GOT3 (cell line): ENCODE measurements at regions not wholly inside any gene's neighbourhood (a gene's known extent, or its start where the extent isn't known, plus 50 kb on each side); places are given as distances from the start of the nearest gene placed in this dataset.

Experiments used
- DNase-seq: peaks from one replicate; lab custom pipeline; 2025; ENCODE audit warnings: mixed read lengths; lab: John Stamatoyannopoulos, UW

DNA sequence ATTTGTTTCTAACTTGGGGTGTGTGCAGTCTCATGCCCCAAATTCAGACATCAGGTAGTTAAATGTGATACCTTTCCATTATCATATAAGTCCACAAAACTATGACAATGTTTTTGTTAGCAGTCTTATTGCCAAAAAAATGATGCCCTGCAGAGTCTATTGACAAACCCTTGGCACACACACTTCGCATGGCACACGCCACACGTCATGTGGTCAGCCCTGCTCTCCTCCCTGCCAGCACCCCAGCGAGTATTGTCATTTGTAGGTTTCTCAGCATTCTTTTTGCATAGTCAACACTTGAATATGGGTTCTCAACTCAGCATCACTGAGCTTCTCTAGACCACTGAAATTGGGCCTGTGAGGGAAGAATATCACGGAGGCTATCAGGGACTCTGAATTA lies 356.0 kb downstream of the INHBA start:
- no peak for DNase-seq

DNA sequence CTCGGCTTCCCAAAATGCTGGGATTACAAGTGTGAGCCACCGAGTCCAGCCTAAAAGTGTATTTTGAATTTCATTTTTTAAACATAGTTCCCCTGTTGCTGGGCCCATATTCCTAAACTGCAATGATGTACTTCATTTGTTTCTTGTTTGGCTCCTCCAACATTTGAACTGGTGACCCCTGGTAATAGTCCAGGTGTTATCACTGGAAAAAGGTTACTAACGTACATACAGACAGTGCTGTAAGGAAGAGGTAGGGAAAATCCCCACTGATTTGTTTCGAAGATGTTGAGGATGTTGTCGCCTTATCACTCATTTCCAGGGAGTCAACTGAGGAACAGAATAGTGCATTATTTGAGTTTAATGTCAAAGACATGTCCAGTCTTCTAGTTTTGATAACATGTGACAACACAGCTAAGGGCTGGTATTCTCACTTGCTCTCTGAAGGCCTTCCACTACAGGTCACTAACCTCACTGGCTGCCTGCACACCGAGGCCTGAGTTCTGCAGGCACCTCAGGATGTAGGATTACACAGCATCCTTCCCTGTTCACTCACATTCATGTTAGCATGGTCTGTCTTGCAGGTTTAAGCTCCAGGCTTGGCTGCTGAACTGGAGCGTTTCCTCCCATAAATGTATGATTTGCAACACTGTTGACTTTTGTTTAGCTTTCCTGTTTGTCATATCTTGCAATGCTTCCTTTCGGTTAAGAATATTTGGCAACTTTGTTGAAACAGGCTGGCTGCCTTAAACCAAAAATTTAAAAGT lies 362.8 kb downstream of the INHBA start:
- no peak for DNase-seq

DNA sequence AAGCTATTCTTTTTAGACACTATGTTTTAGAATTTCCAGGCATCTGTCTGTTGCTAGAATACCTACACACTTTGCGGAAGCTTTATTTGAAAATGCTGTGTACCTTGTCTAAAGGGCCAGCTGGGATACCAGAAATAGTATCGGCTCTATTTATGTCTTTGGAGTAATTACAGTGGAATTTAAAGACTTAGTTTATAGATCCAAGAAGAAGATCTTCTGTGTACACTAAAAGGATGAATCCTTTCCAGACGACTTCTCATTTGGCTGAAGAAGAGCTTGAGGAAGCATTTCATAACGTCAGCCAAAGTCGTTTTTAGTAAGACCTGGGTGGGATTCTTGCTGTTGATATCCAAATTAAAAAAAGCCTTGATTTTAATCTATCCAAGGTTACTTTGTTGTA lies 365.9 kb downstream of the INHBA start:
- no peak for DNase-seq

DNA sequence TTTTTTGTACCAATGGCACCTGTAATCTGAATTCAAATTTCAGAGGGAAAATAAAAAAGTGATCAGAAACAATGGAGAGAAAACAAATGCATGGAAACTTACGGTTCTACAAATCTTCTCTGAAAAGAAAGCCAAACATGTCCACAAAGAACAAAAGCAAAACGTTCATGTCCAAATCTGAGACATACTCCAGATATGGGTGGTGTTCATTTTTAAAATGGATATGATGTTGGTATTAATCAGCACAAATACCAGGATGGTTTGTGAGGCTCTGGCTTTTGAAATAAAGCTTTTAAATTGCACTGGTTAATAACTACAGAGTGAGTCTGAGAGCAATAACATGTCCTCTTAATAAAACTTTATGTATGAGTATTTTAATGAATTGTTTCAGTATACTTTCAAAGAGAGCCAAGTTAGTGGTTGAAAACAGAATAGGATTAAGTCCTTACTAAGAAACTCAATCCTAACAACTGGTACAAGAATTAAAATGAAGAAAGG lies 366.4 kb downstream of the INHBA start:
- DNase-seq: no peak

DNA sequence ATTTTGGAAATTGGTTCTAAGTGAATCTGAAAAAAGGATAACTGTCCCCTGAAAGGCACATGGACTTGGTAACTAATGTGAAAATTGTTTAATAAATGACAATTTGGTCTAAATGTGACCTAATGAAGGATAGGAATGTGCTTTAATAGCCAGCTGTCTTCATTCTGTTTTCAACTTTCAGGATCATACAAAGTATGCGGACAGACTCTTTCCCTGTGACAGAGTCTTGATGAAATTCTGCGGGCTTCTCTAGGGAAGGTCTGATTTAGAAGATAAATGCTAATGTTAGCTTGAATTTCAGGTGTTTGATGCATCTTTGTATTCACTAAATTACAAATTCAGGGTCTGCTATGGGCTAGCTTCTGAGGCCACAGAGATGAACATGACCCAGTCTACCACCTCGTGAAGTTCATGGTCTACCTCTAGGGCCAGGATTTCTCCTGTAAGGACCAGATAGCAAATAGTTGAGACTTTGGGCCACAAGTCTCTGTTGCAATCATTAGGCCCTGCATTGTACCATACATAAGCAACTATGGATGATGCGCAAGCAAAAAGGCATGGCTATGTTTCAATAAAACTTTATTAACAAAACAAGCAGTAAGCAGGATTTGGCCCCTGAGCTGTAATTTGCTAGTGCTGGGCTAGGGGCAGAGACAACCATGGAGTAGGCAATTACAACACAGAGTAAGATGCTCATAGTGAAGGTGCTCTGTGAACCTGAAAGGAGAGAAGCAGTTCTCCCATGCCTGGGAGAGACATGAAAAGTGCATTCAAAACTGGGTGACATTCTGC lies 368.6 kb downstream of the INHBA start:
- no peak for DNase-seq

DNA sequence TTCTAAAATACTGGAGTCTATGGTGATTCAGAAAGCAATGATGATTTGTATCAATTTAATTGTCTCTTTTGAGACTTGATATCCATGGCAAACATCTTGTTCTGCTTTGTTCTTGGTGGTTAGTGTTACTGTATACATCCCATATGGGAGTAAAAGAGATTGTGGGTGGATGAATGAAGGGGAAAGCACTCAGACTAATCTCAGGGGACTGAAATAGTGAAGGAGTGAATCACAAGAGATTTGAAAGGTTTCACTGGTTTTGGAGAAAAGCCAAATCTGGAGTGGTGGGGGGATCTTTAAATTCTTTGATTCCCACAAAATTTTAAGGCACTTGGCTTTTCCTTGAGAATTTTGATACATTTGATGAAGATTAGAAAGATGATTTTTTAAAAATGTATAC lies 369.4 kb downstream of the INHBA start:
- no peak for DNase-seq

DNA sequence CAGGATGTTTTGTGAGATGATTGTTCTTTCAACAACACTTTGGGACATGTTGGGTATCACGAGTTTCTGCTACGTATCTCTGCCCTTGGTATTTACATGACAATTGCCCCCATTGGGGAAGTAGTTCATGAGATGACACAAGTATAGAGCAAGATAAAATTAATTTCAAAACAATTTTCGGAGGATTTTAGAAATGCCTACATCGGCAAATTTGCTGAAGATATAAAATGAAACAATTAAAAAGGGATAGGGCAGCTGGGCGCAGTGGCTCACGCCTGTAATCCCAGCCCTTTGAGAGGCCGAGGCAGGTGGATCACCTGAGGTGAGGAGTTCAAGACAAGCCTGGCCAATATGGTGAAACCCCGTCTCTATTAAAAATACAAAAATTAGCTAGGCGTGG lies 371.7 kb downstream of the INHBA start:
- no peak for DNase-seq

DNA sequence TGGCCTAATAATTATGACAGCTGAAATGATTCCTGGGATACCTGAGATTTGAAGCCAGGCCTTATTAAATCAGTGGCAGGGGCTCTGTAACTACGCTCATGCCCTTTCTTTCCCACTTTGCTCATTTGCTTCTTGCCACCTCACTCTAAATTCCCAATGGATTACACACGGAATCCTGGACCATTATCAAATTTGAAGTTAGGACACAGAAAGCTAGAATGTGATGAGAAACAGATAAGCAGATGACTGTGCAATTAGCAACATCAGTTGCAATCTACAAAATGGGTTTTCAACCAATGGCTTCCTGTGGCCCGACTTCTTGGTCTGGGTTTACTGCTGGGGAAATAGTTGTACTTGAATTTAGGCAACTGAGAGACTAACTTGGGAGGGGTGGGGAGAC lies 374.3 kb downstream of the INHBA start:
- DNase-seq: no peak

DNA sequence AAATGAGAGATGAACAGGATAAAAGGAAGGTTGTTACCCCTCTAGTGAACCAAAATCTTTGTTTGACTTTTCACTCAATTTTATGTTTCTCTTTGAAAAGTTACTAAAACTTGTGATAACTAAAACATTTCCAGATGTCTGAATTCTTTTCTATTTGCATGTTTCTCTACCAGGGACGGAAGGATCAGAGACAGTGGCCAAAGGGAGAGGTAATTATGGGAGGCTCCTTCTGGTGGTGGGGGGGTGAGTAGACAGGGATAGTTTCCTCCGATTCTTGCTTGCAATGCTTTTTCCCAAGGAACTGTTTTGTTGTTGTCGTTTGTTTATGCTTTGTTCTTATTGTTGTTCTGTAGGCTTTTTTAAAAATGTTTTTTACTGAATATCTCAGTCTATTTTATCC lies 374.8 kb downstream of the INHBA start:
- DNase-seq: no peak

DNA sequence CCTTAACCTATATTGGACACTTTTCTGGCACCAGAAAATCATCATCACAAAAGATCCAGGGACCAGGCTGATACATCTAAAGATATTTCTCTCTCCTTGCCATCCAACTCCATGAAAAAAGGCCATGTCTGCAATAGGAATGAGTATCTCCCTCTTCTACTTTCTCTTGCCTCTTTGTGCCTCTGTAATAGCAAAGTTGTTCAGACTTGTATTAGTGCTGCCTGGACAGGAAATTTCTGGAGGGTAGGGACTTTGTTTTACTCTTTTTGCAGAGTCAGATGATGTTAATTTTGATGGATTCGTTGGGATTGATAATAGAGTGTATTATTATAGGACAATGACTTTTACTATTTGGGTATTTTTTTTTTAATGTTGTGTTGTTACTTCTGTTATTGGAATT lies 376.3 kb downstream of the INHBA start:
- DNase-seq: no peak

DNA sequence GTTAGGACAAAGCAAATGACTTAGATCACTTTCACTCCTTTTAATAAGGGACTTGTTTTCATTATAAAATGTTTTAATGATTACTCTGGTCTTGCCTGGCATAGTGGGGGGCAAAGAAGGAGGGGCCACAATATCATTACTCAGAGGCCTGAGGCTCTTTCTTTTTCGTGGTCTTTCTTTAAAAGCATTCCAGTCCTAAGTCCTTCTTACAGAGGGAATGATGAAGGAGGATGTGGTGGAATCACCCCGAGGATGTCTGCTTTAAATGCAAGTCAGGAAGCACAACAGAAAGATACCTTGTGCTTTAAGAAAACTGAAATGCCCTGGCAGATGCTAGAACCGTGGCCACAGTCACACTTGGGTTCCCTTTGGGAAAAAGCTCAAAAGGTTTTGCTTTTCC lies 379.1 kb downstream of the INHBA start:
- no peak for DNase-seq

DNA sequence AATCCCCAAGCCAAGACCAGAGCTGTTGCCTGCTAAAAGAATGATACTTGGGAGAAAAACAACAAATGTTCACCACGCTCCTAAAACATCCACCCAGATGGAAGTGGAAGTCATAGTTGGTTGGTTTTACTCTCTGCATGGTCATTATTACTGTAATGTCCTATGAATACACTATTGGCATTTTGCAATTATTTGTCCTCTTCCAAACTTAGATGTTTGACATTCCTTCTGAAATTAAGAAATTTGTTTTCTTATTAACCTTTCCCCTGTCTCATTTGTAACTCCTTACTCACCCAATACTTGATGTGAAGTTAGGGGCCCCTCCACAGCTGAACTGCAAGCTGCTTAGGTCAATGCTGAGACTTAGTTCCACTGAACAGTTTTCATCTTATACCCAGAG lies 383.3 kb downstream of the INHBA start:
- DNase-seq: no peak

DNA sequence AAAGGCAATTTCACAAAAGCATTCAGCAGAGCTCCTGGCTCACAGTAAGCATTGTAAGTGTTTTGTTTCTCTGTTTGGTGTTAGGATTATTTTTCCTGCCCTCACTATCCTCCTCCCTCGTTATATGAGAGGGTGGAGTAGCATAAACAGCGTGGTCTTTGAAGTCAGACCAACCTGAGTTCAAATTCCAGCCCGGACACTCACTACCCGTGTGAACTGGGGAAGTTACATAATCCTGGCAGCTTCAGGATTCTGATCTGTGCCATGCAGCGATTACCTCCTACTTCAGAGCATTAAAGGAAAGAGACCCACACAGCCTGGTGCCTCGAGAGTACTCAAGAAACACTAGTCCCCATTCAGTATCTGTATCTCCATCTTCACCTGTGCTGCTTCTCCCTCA lies 386.5 kb downstream of the INHBA start:
- no peak for DNase-seq

DNA sequence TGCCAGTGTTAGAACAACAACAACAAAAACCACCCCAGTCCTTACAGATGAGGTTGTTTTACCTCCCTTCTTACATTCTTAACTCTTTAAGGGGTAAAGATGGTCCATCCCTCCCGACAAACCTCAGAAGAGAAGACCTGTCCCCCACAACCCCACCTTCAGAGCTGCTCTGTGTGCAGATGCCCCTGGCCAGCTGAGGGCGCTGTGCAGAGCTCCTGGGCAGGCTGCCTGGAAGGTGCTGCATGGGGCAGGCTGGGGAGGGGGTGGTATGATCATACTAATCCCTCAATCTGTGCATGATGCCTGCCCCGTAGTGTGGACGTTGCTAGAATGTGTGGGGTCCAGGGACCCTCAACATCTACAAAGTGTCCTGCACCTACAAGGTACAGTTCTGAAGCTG lies 387.1 kb downstream of the INHBA start:
- no peak for DNase-seq

DNA sequence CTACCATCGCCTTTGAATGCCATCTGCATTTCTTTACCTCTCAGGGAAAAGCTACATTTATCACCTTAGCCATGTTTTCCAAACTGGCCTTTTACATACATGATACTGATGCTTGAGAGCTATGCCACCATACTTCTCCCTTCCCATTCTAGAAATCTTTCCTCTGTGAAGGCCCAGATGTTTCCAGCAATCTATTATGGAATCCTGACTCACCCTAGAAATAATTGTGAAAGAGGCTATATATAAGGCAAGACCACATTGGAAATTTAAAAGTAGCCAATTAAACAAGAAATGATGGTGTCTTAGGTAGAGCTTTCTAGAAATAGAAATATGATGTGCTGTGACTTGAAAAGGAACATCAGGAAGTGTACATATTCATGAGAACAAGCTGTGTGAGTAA lies 389.7 kb downstream of the INHBA start:
- no peak for DNase-seq

DNA sequence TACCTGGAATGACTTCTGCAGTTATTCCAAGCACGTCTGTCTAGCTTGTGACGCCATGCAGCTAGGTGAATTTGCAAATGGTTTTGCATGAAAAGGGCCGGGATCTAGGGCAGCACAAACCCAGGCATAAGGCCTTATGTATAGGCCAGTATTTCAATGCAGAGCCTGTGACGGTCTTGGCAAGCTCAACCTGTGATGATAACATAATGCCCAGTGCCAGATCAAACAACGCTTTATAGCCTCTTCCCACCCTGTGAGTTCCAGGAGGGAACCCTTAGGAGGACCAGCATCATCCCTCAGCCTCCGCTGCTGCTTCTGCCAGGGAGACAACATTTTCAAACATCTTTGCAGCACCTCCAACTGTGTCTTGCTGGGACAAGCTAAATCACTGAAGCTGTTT lies 390.7 kb downstream of the INHBA start:
- DNase-seq: no peak

DNA sequence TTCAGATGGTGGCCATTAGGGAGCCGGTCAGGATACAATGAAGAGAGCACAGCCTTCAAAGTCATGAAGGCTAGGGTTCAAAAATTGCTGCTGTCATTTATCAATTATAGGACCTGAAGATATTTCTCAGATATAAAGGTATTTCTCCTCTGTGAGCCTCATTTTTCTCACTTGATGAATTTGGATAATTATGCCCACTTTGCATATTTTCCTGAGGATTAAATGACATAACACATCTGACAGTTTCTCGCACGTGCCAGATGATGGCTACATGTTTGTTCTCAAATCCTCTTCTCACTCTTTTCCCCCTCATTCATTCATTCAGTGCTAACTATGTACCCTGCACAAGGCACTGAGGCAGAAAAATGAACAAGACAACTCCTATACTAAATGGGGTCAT lies 391.6 kb downstream of the INHBA start:
- no peak for DNase-seq

DNA sequence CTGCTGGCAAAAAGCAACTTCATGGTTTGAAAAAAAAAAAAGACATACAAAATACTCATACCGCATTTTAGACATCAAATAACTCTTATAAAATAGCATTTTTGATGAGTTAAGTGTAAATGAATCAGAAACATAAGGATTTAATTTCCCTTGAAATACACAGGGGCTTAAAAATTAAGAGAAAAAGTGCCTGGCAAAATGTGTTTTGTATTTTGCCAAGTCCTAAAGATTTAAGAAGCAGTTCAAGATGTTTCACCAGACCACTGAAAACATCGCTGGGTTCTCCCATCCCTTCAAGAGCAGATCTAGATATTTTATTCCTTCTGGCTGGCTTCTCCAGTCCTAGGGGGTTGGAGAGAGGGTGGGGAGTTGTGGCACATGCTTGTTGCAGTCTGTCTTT lies 396.4 kb downstream of the INHBA start:
- DNase-seq: no peak

DNA sequence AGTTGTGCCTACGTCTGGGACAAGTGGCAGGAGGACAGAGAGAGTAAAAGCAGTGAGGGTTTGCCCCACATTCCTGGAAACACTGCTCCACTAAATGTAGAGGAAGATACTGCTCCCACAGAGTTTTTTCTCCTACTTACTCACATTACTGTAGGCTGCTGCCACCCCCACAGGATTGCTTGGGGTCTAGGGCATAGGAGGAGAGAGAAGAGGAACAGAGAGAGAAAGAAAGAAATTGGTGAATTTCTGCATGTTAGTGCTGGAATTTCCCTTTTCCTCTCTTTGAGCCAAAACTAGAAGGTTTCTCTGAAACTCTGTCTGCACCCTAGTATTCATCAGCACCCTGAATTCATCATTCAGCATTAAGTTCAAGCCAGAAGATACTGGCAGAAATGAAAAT lies 397.9 kb downstream of the INHBA start:
- DNase-seq: no peak

DNA sequence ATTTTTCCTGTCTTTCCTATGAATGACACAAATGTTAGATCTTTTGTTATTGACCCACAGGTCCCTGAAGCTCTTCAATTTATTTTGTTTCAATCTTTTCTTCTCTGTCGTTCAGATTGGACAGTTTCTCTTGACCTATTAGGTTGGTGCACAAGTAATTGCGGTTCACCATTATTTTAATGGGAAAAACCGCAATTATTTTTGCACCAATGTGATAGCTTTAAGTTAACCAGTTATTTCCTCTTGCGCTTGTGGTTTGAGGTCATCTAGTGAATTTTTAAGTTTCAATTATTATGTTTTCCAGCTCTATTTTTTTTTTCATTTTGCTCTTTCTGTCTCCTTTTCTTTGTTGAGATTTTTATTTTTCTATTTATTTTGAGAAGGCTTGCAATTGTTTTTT lies 399.2 kb downstream of the INHBA start:
- DNase-seq: no peak

DNA sequence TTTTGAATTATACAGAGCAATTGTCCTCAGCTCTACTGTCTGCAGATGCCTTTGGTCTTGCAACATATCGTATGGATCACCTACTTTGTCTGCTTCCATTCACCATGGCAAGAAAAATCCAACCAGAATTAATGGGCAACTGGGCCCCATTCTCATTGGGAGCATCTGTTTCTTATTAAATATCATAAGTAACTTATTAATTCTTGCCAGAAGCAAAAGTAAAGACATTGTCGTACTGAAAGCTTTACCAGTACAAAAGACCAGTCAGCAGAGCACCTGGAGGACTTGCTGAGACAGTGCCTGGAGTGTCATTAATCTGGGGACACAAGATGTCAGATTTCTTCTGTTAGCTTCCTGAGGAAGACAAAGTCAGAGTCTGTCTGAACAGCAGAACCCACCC lies 404.5 kb downstream of the INHBA start:
- DNase-seq: no peak

DNA sequence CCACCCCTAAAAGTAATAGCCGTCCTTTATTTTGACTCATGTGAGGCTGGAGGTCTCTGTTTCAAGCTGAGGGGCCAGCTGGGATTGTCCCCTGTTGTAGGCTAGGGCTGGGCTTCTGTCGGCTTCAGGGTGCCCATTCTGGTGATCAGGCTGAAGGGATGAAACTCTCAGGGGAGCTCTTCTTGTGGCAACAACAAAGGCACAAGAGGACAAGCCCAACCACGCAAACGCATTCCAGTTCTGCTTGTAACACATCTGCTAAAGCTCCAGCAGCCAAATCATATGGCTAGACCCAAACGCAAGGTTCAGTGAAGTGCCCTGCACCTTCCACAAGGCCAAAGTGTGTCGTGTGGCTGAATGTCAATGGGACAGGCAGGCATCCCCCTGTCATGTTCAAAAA lies 405.7 kb downstream of the INHBA start:
- DNase-seq: no peak

DNA sequence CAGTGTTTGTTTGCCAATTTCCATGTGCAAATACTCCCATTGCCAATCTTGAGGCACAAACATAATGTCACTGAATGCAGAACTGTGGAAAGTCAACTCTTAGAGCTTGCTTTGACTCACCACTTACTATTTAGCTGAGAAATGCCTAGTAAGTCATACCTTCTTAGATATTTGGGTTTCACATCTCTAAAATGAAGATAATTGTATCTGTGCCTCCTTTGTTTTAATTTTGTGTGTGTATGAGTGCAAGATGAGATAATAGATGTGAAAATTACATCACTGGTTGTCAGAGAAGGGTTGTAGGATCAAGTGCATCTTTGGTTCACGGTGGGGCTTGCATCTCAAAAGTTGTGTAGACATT lies 407.5 kb downstream of the INHBA start:
- DNase-seq: no peak
